Chondrocyte (in vitro differentiated cells): ENCODE measurements at regions not wholly inside any gene's neighbourhood (a gene's known extent, or its start where the extent isn't known, plus 50 kb on each side); places are given as distances from the start of the nearest gene placed in this dataset.
"Not testable (repeated sequence)": the region's sequence is repeated elsewhere in the genome, so short reads cannot be mapped to it uniquely, and the experiment has no call there.

Experiments
- DNase-seq: peaks from one replicate; pipeline ENCODE4 v3.0.0; 2021; ENCODE audit warnings: mixed read lengths, low spot score
- H3K27ac Mint-ChIP-seq: one replicate; pipeline ENCODE4 v1.8.0; 2021; ENCODE audit warnings: mild to moderate bottlenecking, moderate library complexity, mixed read lengths; ENCODE audit not compliant: unreplicated experiment
- H3K27me3 Mint-ChIP-seq: 2 replicates; pipeline ENCODE4 v1.8.0; 2021; ENCODE audit warnings: low read depth, mixed read lengths
- H3K36me3 Mint-ChIP-seq: 2 replicates; pipeline ENCODE4 v1.8.0; 2021; ENCODE audit warnings: low read depth, mixed read lengths
- H3K4me1 Mint-ChIP-seq: 2 replicates; pipeline ENCODE4 v1.8.0; 2021; ENCODE audit warnings: low read depth, mild to moderate bottlenecking, mixed read lengths
- H3K4me3 Mint-ChIP-seq: one replicate; pipeline ENCODE4 v1.8.0; 2021; ENCODE audit warnings: mild to moderate bottlenecking, moderate library complexity, mixed read lengths; ENCODE audit not compliant: unreplicated experiment
- H3K9me3 Mint-ChIP-seq: 2 replicates; pipeline ENCODE4 v1.8.0; 2021; ENCODE audit warnings: low read depth, mixed read lengths
- TF ChIP-seq, protein P1 (sequence below): fragments of 200-600 bp; sonication (generic); IDR thresholded peaks from 2 replicates; pipeline ENCODE4 v1.5.0; 2021; ENCODE audit warnings: antibody characterized with exemption, mild to moderate bottlenecking, moderate library complexity

DNA sequence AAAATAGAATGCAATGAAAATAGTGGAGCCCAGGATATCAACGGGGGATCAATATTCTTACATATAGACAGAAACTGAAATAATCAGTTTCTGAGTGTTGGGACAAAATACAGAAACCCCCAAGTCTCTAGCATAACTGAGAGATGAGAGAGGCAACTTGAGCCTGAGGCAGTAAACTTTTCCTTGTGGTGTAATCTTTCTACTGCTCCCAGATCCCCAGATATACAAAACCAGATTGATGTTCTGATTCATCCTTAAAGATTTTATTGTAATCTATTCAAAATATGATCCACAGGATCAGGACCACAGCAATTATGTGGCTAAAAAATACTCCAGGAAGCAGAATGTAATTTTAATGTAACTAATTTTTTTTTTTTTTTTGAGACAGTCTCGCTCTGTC lies 2282.6 kb downstream of the ARAP2 start:
- TF ChIP-seq, protein P1, sequence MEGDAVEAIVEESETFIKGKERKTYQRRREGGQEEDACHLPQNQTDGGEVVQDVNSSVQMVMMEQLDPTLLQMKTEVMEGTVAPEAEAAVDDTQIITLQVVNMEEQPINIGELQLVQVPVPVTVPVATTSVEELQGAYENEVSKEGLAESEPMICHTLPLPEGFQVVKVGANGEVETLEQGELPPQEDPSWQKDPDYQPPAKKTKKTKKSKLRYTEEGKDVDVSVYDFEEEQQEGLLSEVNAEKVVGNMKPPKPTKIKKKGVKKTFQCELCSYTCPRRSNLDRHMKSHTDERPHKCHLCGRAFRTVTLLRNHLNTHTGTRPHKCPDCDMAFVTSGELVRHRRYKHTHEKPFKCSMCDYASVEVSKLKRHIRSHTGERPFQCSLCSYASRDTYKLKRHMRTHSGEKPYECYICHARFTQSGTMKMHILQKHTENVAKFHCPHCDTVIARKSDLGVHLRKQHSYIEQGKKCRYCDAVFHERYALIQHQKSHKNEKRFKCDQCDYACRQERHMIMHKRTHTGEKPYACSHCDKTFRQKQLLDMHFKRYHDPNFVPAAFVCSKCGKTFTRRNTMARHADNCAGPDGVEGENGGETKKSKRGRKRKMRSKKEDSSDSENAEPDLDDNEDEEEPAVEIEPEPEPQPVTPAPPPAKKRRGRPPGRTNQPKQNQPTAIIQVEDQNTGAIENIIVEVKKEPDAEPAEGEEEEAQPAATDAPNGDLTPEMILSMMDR = no peak
- Mint-ChIP-seq H3K27ac (no peak overlapping the region), H3K36me3 (no peaks in the 10 kb centered on the region), H3K27me3 (no peaks in the 10 kb centered on the region), H3K4me3 (no peak overlapping the region), H3K4me1 (peaks cover 3% of the 10 kb centered on the region), H3K9me3 (peaks cover 8% of the 10 kb centered on the region)
- no peak for DNase-seq

DNA sequence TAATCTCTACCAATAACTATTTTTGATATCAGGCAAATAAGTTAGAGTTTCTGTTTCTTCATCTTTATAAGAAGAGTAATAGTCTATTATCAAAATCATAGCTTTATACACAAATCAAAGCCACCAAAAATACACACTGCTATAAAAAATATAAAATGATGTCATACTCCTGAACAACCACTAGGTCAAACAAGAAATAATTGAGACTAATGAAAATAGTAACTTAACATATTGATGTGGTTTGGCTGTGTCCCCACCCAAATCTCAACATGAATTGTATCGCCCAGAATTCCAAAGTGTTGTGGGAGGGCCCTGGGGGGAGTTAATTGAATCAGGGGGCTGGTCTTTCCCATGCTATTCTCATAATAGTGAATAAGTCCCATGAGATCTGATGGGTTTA lies 2277.5 kb downstream of the ARAP2 start:
- no peak overlapping the region for H3K4me3 Mint-ChIP-seq
- H3K4me1 Mint-ChIP-seq = no peaks in the 10 kb centered on the region
- peaks cover 3% of the 10 kb centered on the region for H3K36me3 Mint-ChIP-seq
- peaks cover 30% of the 10 kb centered on the region for H3K9me3 Mint-ChIP-seq
- no peak for DNase-seq
- TF ChIP-seq, protein P1 = peak; percentile 42
- no peaks in the 10 kb centered on the region for H3K27me3 Mint-ChIP-seq
- H3K27ac Mint-ChIP-seq = no peak overlapping the region

DNA sequence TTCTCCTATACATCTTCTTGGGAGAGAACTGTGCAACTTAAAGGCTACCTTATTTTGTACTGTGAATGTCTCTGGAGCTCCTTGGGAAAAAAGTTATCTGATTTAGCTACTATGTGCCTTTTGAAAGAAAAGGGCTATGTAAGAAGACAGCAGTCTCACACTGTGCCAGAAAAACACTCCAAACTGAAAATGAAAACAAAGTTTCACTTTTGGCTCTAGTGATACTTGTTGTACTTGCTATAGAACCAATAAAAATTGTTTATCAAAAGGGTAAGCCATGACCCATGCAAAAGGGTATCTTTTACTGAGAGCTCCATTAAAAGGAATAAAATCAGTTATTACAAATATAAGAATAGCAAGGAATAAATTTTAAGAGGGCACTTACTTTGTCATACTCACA lies 2270.0 kb downstream of the ARAP2 start:
- TF ChIP-seq, protein P1 = no peak
- Mint-ChIP-seq H3K36me3 (no peaks in the 10 kb centered on the region), H3K27ac (no peak overlapping the region), H3K4me3 (no peak overlapping the region), H3K27me3 (no peaks in the 10 kb centered on the region), H3K4me1 (no peaks in the 10 kb centered on the region), H3K9me3 (peaks cover 18% of the 10 kb centered on the region)
- no peak for DNase-seq

DNA sequence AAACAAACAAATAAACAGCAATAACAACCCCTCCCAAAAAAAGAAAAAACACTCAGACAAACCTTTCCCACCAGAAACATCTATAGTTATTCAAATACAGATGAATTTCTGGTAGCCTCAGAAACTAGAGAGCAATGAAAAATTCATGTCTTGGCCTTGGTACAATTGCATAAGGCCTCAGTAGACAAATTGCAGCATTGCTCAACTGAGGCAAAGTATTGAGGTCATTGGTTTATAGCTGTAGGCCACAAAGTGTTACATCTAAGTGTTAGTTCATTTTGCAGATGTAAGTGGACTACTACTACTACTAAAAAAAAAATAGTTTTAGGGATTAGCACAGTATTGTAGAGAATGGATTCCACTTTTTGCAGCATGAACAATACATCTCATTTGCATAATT lies 2268.3 kb downstream of the ARAP2 start:
- TF ChIP-seq, protein P1 = no peak
- Mint-ChIP-seq H3K27me3 (no peaks in the 10 kb centered on the region), H3K27ac (no peak overlapping the region), H3K4me3 (no peak overlapping the region), H3K36me3 (no peaks in the 10 kb centered on the region), H3K4me1 (no peaks in the 10 kb centered on the region), H3K9me3 (peaks cover 12% of the 10 kb centered on the region)
- no peak for DNase-seq

DNA sequence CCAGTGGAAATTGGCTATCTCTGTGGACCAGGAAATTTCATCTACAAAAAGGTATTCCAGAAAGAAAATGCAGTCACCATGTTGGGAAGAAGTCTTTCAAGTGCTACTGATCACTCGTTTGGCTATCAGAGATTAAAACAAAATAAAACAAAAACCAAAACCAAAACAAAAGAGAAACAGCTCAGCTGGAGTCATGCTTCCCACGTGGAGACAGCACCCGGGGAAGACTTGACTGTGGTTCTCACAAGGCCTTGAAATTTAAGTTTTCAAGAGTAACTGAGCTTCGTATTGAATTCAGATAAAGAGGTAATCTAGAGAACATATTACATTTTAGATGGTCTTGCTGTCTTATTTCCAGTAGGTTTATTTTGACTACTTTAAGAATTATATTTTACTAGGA lies 2264.5 kb downstream of the ARAP2 start:
- not testable (repeated sequence) for H3K27me3 Mint-ChIP-seq, H3K4me3 Mint-ChIP-seq, H3K27ac Mint-ChIP-seq, H3K4me1 Mint-ChIP-seq, DNase-seq, H3K9me3 Mint-ChIP-seq, H3K36me3 Mint-ChIP-seq

DNA sequence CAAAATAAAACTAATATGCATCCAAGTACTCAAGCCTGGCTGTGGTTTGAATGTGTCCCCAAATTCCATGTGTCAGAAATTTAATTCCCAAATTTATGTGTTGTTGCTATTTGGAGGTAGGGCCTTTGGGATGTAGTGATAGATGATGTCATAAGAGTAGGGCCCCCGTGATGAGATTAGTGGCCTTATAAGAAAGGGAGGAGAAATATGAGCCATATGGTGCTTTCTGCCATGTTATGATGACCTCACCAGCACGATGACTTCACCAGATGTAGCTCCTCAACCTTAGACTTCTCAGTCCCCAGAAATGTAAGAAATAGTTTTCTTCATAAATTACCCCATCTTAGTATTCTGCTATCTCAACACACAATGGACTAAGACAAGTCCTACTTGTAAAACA lies 2264.0 kb downstream of the ARAP2 start:
- H3K36me3 Mint-ChIP-seq = no peaks in the 10 kb centered on the region
- H3K27me3 Mint-ChIP-seq = no peaks in the 10 kb centered on the region
- H3K27ac Mint-ChIP-seq = no peak overlapping the region
- DNase-seq = no peak
- TF ChIP-seq, protein P1 = no peak
- H3K4me1 Mint-ChIP-seq = no peaks in the 10 kb centered on the region
- H3K4me3 Mint-ChIP-seq = no peak overlapping the region
- H3K9me3 Mint-ChIP-seq = peaks cover 7% of the 10 kb centered on the region
